ENCODE measurements at regions not wholly inside any gene's neighbourhood (a gene's known extent, or its start where the extent isn't known, plus 50 kb on each side); places are given as distances from the start of the nearest gene placed in this dataset.

DNA sequence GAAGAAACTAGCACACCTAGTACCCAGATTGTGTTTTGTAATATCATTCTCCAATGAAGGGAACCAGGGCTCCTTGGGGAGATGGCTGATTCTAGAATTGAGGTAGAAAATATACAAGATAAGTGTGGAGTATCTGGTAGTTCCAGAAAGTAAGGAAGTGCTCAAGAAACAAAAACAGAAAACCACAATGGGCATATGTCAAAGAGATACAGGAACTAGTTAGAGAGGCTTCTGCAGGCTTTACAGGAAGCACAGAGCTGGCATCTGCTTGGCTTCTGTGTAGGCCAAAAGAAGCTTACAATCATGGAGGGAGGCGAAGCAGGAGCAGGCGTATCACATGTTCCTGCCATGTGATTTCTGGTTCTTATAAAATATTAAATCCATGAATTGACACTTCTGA, 105.7 kb upstream of the TMEM161B start:
- no peak overlapping the region for H3K27ac ChIP-seq (ENCODE audit: low read depth in 1 of 2, low read length in 2 of 2)
- H3K9me3 ChIP-seq (ENCODE audit: control insufficient read depth in 4 of 4, low read length in 3 of 4) = no peaks in the 10 kb centered on the region
- TF ChIP-seq, protein P1, sequence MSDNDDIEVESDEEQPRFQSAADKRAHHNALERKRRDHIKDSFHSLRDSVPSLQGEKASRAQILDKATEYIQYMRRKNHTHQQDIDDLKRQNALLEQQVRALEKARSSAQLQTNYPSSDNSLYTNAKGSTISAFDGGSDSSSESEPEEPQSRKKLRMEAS (IDR thresholded peaks at IDR 0.05) = no peak
- TF ChIP-seq FOXA1 (IDR thresholded peaks at IDR 0.05) (no peak), HNF4G (IDR thresholded peaks at IDR 0.05) (no peak), JUND (IDR thresholded peaks at IDR 0.05) (no peak), EGR1 (IDR thresholded peaks at IDR 0.05; ENCODE audit: low read depth in 2 of 2) (no peak), FOXA2 (IDR thresholded peaks at IDR 0.05) (no peak), CTCF (IDR thresholded peaks at IDR 0.05; ENCODE audit: low read depth, low read length, missing input control) (no peak), ATF3 (IDR thresholded peaks at IDR 0.05) (no peak), ZBTB33 (IDR thresholded peaks at IDR 0.05) (no peak), HNF4A (conservative IDR thresholded peaks at IDR 0.05) (no peak), NR2F2 (IDR thresholded peaks at IDR 0.05) (no peak), RAD21 (IDR thresholded peaks at IDR 0.05) (no peak)
- TF ChIP-seq, protein P2, sequence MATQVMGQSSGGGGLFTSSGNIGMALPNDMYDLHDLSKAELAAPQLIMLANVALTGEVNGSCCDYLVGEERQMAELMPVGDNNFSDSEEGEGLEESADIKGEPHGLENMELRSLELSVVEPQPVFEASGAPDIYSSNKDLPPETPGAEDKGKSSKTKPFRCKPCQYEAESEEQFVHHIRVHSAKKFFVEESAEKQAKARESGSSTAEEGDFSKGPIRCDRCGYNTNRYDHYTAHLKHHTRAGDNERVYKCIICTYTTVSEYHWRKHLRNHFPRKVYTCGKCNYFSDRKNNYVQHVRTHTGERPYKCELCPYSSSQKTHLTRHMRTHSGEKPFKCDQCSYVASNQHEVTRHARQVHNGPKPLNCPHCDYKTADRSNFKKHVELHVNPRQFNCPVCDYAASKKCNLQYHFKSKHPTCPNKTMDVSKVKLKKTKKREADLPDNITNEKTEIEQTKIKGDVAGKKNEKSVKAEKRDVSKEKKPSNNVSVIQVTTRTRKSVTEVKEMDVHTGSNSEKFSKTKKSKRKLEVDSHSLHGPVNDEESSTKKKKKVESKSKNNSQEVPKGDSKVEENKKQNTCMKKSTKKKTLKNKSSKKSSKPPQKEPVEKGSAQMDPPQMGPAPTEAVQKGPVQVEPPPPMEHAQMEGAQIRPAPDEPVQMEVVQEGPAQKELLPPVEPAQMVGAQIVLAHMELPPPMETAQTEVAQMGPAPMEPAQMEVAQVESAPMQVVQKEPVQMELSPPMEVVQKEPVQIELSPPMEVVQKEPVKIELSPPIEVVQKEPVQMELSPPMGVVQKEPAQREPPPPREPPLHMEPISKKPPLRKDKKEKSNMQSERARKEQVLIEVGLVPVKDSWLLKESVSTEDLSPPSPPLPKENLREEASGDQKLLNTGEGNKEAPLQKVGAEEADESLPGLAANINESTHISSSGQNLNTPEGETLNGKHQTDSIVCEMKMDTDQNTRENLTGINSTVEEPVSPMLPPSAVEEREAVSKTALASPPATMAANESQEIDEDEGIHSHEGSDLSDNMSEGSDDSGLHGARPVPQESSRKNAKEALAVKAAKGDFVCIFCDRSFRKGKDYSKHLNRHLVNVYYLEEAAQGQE (IDR thresholded peaks at IDR 0.05) = no peak
- WGBS = 98% methylated on average over 2 of the region's 2 CpGs
- H3K4me1 ChIP-seq (ENCODE audit: control insufficient read depth in 4 of 4, insufficient read depth in 4 of 4, low read length in 3 of 4) = peaks cover 0 to 11% (median 8%) of the 10 kb centered on the region in 4 donors
- H3K36me3 ChIP-seq (ENCODE audit: control insufficient read depth in 4 of 4, insufficient read depth in 3 of 4, low read depth in 1 of 4, low read length in 3 of 4) = no peaks in the 10 kb centered on the region
- H3K4me3 ChIP-seq (ENCODE audit: low read depth in 1 of 3, low read length in 3 of 3) = no peak overlapping the region
- no peak overlapping the region for H3K9ac ChIP-seq (ENCODE audit: low read depth in 1 of 2, low read length in 2 of 2)
- H3K27me3 ChIP-seq (ENCODE audit: control insufficient read depth in 4 of 4, insufficient read depth in 4 of 4, low read length in 3 of 4) = no peaks in the 10 kb centered on the region
- no peak for DNase-seq (ENCODE audit: low spot score)

- Histone ChIP-seq H3K36me3 (ENCODE audit: control insufficient read depth in 4 of 4, insufficient read depth in 3 of 4, low read depth in 1 of 4, low read length in 3 of 4) (no peaks in the 10 kb centered on the region), H3K27ac (ENCODE audit: low read depth in 1 of 2, low read length in 2 of 2) (no peak overlapping the region), H3K9me3 (ENCODE audit: control insufficient read depth in 4 of 4, low read length in 3 of 4) (no peaks in the 10 kb centered on the region), H3K4me3 (ENCODE audit: low read depth in 1 of 3, low read length in 3 of 3) (no peak overlapping the region), H3K27me3 (ENCODE audit: control insufficient read depth in 4 of 4, insufficient read depth in 4 of 4, low read length in 3 of 4) (no peaks in the 10 kb centered on the region), H3K4me1 (ENCODE audit: control insufficient read depth in 4 of 4, insufficient read depth in 4 of 4, low read length in 3 of 4) (no peaks in the 10 kb centered on the region), H3K9ac (ENCODE audit: low read depth in 1 of 2, low read length in 2 of 2) (no peak overlapping the region)
- no peak for DNase-seq (ENCODE audit: low spot score)
- TF ChIP-seq ATF3 (IDR thresholded peaks at IDR 0.05) (no peak), CTCF (IDR thresholded peaks at IDR 0.05; ENCODE audit: low read depth, low read length, missing input control) (no peak), JUND (IDR thresholded peaks at IDR 0.05) (no peak), FOXA2 (IDR thresholded peaks at IDR 0.05) (no peak), RXRA (IDR thresholded peaks at IDR 0.05) (no peak), HNF4G (IDR thresholded peaks at IDR 0.05) (no peak), ZBTB33 (IDR thresholded peaks at IDR 0.05) (no peak), FOXA1 (IDR thresholded peaks at IDR 0.05) (no peak)
Observed at GRCh38 chr5:88370824-88371223, 102.2 kb upstream of the TMEM161B start.
